Parathyroid adenoma (tissue), 2 donors: ENCODE measurements at regions not wholly inside any gene's neighbourhood (a gene's known extent, or its start where the extent isn't known, plus 50 kb on each side); places are given as distances from the start of the nearest gene placed in this dataset.
"Not testable (repeated sequence)": the region's sequence is repeated elsewhere in the genome, so short reads cannot be mapped to it uniquely, and the experiment has no call there.

Experiments
- H2AFZ ChIP-seq: fragments of 300-600 bp; sonication (generic); one replicate; pipeline ENCODE4 v1.7.0; 2017; ENCODE audit warnings: antibody characterized with exemption, mild to moderate bottlenecking
- H3K27ac ChIP-seq: fragments of 300-600 bp; sonication (generic); one replicate; pipeline ENCODE4 v1.7.0; 2017
- H3K27me3 ChIP-seq: fragments of 300-600 bp; sonication (generic); one replicate; pipeline ENCODE4 v1.7.0; 2017; ENCODE audit warnings: low read length; ENCODE audit not compliant: control insufficient read depth, insufficient read depth
- H3K36me3 ChIP-seq: fragments of 300-600 bp; sonication (generic); one replicate; pipeline ENCODE4 v1.7.0; 2017; ENCODE audit warnings: low read length; ENCODE audit not compliant: control insufficient read depth, insufficient read depth
- H3K4me1 ChIP-seq: fragments of 300-600 bp; sonication (generic); one replicate; pipeline ENCODE4 v1.7.0; 2017; ENCODE audit warnings: control low read depth
- H3K4me2 ChIP-seq: fragments of 300-600 bp; sonication (generic); one replicate; pipeline ENCODE4 v1.7.0; 2017; ENCODE audit warnings: low read length
- H3K4me3 ChIP-seq: fragments of 300-600 bp; sonication (generic); one replicate; pipeline ENCODE4 v1.7.0; 2017; ENCODE audit warnings: low read depth, low read length
- H3K79me2 ChIP-seq: fragments of 300-600 bp; sonication (generic); one replicate; pipeline ENCODE4 v1.7.0; 2017; ENCODE audit warnings: control low read depth
- H3K9ac ChIP-seq: fragments of 300-600 bp; sonication (generic); one replicate; pipeline ENCODE4 v1.7.0; 2017; ENCODE audit warnings: mild to moderate bottlenecking
- H3K9me3 ChIP-seq: fragments of 300-600 bp; sonication (generic); one replicate; pipeline ENCODE4 v1.7.0; 2017; ENCODE audit warnings: low read length; ENCODE audit not compliant: control insufficient read depth
- TF ChIP-seq, protein P1 (sequence below): fragments of 300-600 bp; sonication (generic); IDR thresholded peaks from one replicate; pipeline ENCODE4 v1.7.0; 2017; ENCODE audit warnings: antibody characterized with exemption, mild to moderate bottlenecking
- donor health status: primary hyperparathyroidism.

GRCh38 chr10:9450801-9451200 lies 1396.3 kb downstream of the GATA3 start:
- Histone ChIP-seq H3K4me3 (no peak overlapping the region), H3K27ac (no peak overlapping the region), H2AFZ (no peak overlapping the region), H3K9ac (no peak overlapping the region), H3K4me1 (no peaks in the 10 kb centered on the region), H3K4me2 (no peak overlapping the region), H3K36me3 (peaks cover 5% of the 10 kb centered on the region), H3K9me3 (no peaks in the 10 kb centered on the region), H3K27me3 (no peaks in the 10 kb centered on the region), H3K79me2 (no peaks in the 10 kb centered on the region)
- TF ChIP-seq, protein P1, sequence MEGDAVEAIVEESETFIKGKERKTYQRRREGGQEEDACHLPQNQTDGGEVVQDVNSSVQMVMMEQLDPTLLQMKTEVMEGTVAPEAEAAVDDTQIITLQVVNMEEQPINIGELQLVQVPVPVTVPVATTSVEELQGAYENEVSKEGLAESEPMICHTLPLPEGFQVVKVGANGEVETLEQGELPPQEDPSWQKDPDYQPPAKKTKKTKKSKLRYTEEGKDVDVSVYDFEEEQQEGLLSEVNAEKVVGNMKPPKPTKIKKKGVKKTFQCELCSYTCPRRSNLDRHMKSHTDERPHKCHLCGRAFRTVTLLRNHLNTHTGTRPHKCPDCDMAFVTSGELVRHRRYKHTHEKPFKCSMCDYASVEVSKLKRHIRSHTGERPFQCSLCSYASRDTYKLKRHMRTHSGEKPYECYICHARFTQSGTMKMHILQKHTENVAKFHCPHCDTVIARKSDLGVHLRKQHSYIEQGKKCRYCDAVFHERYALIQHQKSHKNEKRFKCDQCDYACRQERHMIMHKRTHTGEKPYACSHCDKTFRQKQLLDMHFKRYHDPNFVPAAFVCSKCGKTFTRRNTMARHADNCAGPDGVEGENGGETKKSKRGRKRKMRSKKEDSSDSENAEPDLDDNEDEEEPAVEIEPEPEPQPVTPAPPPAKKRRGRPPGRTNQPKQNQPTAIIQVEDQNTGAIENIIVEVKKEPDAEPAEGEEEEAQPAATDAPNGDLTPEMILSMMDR = no peak

GRCh38 chr10:9451211-9451773 lies 1396.8 kb downstream of the GATA3 start:
- Histone ChIP-seq H3K27me3 (no peaks in the 10 kb centered on the region), H3K27ac (no peak overlapping the region)

DNA sequence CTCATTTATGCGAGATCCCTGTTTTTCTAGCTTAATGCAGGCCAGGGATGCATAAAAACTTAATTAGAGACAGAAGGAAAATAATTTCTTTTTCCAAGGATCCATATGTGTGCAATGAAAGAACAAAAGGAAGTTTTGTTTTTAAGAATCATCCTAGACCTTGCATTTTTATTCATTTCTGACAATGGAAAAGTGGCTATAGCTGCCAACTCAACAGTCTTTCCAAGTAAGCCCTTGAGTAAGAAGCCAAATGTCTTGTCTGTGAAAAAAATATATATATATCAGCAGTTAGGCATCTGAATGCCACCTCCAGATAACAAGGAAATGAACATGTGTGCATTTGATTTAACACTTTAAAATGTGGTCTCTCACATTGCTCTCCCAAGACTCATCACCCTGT lies 1397.6 kb downstream of the GATA3 start:
- no peaks in the 10 kb centered on the region for H3K4me1 ChIP-seq
- no peaks in the 10 kb centered on the region for H3K9me3 ChIP-seq
- no peak overlapping the region for H3K4me2 ChIP-seq
- no peak overlapping the region for H3K27ac ChIP-seq
- no peaks in the 10 kb centered on the region for H3K79me2 ChIP-seq
- TF ChIP-seq, protein P1 = no peak
- H3K27me3 ChIP-seq = no peaks in the 10 kb centered on the region
- no peak overlapping the region for H3K4me3 ChIP-seq
- no peak overlapping the region for H3K9ac ChIP-seq
- H2AFZ ChIP-seq = no peak overlapping the region
- H3K36me3 ChIP-seq = peaks cover 5% of the 10 kb centered on the region

More at GRCh38 chr10:9451211-9451773, 1396.8 kb downstream of the GATA3 start:
- Histone ChIP-seq H3K9ac (no peak overlapping the region), H3K4me2 (no peak overlapping the region), H3K79me2 (no peaks in the 10 kb centered on the region), H3K9me3 (no peaks in the 10 kb centered on the region), H3K36me3 (peaks cover 5% of the 10 kb centered on the region), H3K4me3 (no peak overlapping the region), H2AFZ (no peak overlapping the region), H3K4me1 (no peaks in the 10 kb centered on the region)
- TF ChIP-seq, protein P1 = no peak

DNA sequence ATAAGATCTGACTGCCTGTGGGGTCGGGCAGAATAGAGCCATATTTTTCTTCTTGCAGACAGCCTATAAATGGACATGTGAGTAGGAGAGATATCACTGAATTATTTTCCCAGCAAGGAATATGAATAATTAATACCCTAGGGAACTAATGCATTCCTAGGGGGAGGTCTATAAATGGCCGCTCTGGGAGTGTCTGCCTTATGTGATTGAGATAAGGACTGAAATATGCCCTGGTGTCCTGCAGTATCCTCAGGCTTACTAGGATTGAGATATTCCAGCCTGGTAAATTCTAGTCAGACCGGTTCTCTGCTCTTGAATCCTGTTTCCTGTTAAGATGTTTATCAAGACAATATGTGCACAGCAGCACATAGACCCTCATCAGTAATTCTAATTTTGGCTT lies 1399.4 kb downstream of the GATA3 start:
- H3K4me1 ChIP-seq, H3K27ac ChIP-seq, H3K9ac ChIP-seq, H3K4me2 ChIP-seq, H3K36me3 ChIP-seq, H3K4me3 ChIP-seq, H3K27me3 ChIP-seq, H3K9me3 ChIP-seq, H3K79me2 ChIP-seq, H2AFZ ChIP-seq: not testable (repeated sequence)

DNA sequence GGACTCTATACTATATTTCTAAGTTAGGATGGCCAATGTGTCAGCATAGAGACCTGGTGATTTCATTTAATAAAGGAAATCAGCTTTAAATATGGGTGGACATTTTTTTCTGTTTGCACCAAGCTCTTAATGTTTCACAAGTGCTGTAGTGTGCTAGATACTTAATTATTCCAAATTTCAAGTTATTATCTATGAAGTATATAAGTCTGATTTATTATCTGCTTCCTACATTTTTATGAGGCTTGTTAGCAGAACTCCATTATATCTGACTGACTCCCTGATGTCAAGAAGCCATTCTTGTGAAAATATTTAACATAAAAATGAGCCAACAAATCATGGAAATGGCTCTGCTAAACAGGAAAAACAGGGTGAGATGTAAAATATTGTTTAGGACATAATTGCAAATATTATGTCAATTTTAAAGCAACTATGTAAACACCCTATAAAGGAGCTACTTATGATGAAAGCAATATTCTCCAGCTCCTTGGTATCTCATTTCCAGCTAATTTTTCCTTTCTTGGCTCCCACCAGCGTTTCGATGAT lies 1415.2 kb downstream of the GATA3 start:
- no peaks in the 10 kb centered on the region for H3K79me2 ChIP-seq
- no peak overlapping the region for H3K9ac ChIP-seq
- H3K36me3 ChIP-seq = no peaks in the 10 kb centered on the region
- TF ChIP-seq, protein P1 = no peak
- no peaks in the 10 kb centered on the region for H3K27me3 ChIP-seq
- no peak overlapping the region for H3K4me2 ChIP-seq
- H3K27ac ChIP-seq = no peak overlapping the region
- H3K4me3 ChIP-seq = no peak overlapping the region
- H3K9me3 ChIP-seq = no peaks in the 10 kb centered on the region
- H2AFZ ChIP-seq = no peak overlapping the region
- H3K4me1 ChIP-seq = no peaks in the 10 kb centered on the region
